ENCODE measurements at regions not wholly inside any gene's neighbourhood (a gene's known extent, or its start where the extent isn't known, plus 50 kb on each side); places are given as distances from the start of the nearest gene placed in this dataset.

DNA sequence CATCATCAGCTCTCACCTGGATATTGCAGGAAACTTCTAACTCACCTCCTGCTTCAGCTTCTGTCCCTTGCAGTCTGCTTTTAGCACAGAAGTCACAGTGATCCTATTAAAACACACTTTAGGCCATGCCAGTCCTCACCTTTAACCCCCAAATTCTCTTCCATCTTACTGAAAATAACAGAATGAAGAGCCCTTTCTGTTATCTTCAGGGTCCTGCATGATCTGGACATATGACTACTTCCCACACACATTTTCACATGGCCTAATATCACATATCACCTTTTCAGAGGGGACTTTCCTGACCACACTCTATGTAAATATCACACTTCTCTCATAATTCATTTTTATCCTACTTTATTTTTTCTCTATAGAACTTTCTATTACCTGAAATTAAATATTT is 550.6 kb upstream of the CLINT1 start:
- Mint-ChIP-seq H3K36me3 (no peaks in the 10 kb centered on the region), H3K9me3 (peaks cover 2% of the 10 kb centered on the region), H3K4me3 (no peak overlapping the region), H3K4me1 (peaks cover 5% of the 10 kb centered on the region), H3K27me3 (no peaks in the 10 kb centered on the region), H3K27ac (no peak overlapping the region)
- ATAC-seq (ENCODE audit: low read depth) (peak; percentile 71), DNase-seq (ENCODE audit: low spot score in 2 of 2) (no peak)

- DNase-seq (ENCODE audit: low spot score in 2 of 2) = no peak
- Mint-ChIP-seq H3K4me3 (no peak overlapping the region), H3K27ac (no peak overlapping the region)
Observed at GRCh38 chr5:158407824-158408195, 548.9 kb upstream of the CLINT1 start.

DNA sequence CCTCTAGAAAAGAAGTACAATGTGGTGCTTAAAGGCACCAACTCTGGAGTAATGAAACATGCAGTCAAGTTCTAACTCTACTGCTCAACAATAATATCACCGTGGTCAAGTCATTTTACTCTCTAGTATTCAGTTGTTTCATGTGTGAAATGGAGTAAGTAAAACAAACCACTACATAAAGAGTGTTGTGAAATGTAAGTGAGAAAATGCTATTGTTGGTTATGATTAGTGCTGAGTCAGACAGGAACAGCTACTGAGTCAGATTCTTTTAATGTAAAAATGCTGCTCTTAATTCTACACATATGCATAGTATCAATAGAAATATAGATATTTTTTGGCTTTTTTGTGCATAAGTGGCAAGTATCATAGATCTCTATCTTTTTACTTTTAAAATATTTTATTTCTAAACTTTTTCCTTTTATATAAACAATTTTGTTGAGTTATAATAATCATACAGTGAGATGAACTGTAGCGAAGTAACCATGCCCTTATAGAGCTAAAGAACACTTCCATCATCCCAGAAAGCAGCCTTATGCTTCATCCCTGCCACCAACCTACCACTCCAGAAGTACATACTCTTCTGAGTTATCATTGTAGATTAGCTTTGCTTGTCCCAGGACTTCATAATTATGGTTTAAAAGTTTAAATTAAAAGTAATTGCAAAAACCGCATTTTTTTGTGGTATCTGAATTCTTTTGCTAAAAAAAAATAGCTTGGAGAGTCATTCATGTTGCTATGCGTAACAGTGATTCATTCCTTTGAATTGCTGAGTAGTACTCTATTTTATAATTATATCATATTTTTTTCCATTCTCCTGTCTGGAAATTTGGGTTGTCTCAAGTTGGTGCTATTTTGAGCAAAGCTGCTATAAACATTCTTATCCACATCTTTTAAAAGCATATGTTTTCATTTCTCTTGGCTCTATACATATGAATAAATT is 548.2 kb upstream of the CLINT1 start:
- Mint-ChIP-seq H3K4me1 (no peaks in the 10 kb centered on the region), H3K27me3 (no peaks in the 10 kb centered on the region), H3K9me3 (peaks cover 2% of the 10 kb centered on the region), H3K27ac (no peak overlapping the region), H3K4me3 (no peak overlapping the region), H3K36me3 (peaks cover 6% of the 10 kb centered on the region)
- DNase-seq (ENCODE audit: low spot score in 2 of 2) (no peak), ATAC-seq (ENCODE audit: low read depth) (no peak)

More at GRCh38 chr5:158407824-158408195, 548.9 kb upstream of the CLINT1 start:
- Mint-ChIP-seq H3K27me3 (no peaks in the 10 kb centered on the region), H3K4me1 (no peaks in the 10 kb centered on the region), H3K9me3 (peaks cover 2% of the 10 kb centered on the region), H3K36me3 (peaks cover 6% of the 10 kb centered on the region)
- no peak for ATAC-seq (ENCODE audit: low read depth)

DNA sequence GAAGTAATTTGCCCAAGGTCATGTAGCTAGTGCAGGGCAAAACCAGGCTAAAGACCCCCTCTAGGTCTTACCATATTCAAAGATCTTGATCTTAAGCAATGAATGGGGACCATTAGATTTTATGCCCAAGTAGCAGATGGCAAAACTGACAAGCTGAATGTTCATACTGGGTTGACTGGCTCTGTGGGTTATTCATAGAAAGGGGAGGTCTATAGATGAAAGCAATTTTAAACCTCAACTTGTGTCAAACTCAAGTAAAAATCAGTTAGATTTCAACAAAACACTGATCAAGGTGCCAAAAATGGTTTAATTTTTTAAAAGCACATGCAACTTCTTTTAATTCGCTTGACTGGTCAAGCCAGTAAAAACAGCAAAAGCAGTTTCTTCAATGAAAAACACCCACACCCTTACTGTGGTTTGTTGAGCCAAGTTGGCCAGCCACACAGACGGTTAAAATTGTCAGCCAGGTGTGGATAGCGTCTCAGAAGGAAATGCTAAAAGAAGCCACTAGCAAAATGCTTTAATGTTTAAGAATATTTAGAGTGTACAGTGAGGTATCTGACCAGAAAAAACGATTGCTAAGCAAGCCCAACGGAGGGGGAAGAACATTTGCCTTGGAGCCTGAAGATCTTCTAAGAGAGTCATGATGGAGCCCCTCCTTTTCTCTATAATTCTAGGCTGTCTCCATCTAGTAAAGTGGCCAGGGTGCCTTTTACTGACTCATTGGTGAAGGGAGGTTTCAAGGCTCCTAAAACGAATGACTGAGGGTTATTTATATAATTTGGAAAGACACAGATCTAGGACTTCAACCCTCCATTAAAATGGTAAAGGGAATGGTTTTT is 539.6 kb upstream of the CLINT1 start:
- no peak for DNase-seq (ENCODE audit: low spot score in 2 of 2)
- peak overlapping the region; percentile 32 for H3K4me3 Mint-ChIP-seq
- H3K9me3 Mint-ChIP-seq = no peaks in the 10 kb centered on the region
- peaks cover 25% of the 10 kb centered on the region for H3K4me1 Mint-ChIP-seq
- peaks cover 6% of the 10 kb centered on the region for H3K36me3 Mint-ChIP-seq
- H3K27me3 Mint-ChIP-seq = no peaks in the 10 kb centered on the region
- peak; percentile 75 for ATAC-seq (ENCODE audit: low read depth)
- H3K27ac Mint-ChIP-seq = no peak overlapping the region

DNA sequence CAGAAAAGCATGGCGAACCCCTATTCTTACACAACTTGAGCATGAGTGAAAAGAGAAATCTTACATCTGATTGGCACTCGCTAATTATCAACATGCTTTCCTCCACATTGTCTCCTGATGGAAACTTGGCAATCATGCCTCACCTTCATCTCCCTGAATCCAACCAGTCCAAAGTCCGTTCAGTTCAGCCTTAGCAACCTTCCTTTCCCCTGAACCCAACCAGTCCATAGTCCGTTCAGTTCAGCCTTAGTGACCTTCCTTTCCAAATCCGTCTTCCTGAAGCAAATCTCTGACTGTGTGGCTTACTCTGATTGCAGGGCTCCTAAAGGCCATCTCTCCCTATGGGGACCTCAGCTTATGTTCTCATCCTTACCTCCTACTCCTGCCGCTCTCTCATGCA is 538.3 kb upstream of the CLINT1 start:
- H3K4me3 Mint-ChIP-seq = no peak overlapping the region
- ATAC-seq (ENCODE audit: low read depth) (no peak), DNase-seq (ENCODE audit: low spot score in 2 of 2) (no peak)
- no peaks in the 10 kb centered on the region for H3K9me3 Mint-ChIP-seq
- no peak overlapping the region for H3K27ac Mint-ChIP-seq
- peaks cover 25% of the 10 kb centered on the region for H3K4me1 Mint-ChIP-seq
- no peaks in the 10 kb centered on the region for H3K27me3 Mint-ChIP-seq
- no peaks in the 10 kb centered on the region for H3K36me3 Mint-ChIP-seq

- Mint-ChIP-seq H3K9me3 (no peaks in the 10 kb centered on the region), H3K27ac (no peak overlapping the region), H3K36me3 (no peaks in the 10 kb centered on the region), H3K4me1 (peaks cover 21% of the 10 kb centered on the region), H3K27me3 (no peaks in the 10 kb centered on the region), H3K4me3 (no peak overlapping the region)
- no peak for DNase-seq (ENCODE audit: low spot score in 2 of 2)
- no peak for ATAC-seq (ENCODE audit: low read depth)
Observed at GRCh38 chr5:158394102-158394501, 535.2 kb upstream of the CLINT1 start.

DNA sequence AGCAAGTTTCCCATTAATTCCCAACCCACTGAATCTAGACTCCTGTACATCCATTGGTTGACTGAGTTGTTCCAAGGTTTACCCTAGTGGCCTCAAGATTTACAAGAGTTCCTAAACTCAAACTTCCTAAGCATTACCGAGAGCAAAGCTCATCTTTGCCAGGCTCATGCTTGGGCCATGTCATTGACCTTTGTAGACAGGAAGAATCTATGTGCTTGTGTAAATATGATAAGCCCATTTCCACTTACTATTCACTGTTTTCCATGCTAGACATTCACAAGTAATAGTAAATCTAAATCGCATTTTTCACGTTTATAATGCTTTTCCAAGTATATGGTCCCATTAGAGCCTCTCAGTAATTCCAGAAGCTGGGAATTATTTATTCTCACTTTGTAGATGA is 534.5 kb upstream of the CLINT1 start:
- no peak overlapping the region for H3K4me3 Mint-ChIP-seq
- H3K27ac Mint-ChIP-seq = no peak overlapping the region
- H3K36me3 Mint-ChIP-seq = no peaks in the 10 kb centered on the region
- no peaks in the 10 kb centered on the region for H3K9me3 Mint-ChIP-seq
- H3K4me1 Mint-ChIP-seq = peaks cover 17% of the 10 kb centered on the region
- DNase-seq (ENCODE audit: low spot score in 2 of 2) (no peak), ATAC-seq (ENCODE audit: low read depth) (no peak)
- H3K27me3 Mint-ChIP-seq = no peaks in the 10 kb centered on the region

GRCh38 chr5:158392753-158393152 is 533.8 kb upstream of the CLINT1 start:
- Mint-ChIP-seq H3K36me3 (no peaks in the 10 kb centered on the region), H3K27me3 (no peaks in the 10 kb centered on the region), H3K4me3 (no peak overlapping the region), H3K4me1 (peaks cover 14% of the 10 kb centered on the region), H3K9me3 (no peaks in the 10 kb centered on the region), H3K27ac (no peak overlapping the region)
- DNase-seq (ENCODE audit: low spot score in 2 of 2) (no peak), ATAC-seq (ENCODE audit: low read depth) (no peak)

- Mint-ChIP-seq H3K9me3 (peaks cover 4% of the 10 kb centered on the region), H3K36me3 (no peaks in the 10 kb centered on the region), H3K4me3 (no peak overlapping the region), H3K27me3 (no peaks in the 10 kb centered on the region), H3K27ac (no peak overlapping the region), H3K4me1 (peaks cover 8% of the 10 kb centered on the region)
- ATAC-seq (ENCODE audit: low read depth) (peak; percentile 43), DNase-seq (ENCODE audit: low spot score in 2 of 2) (no peak)
Observed at GRCh38 chr5:158390577-158390976, 531.6 kb upstream of the CLINT1 start.

GRCh38 chr5:158389786-158390185 is 530.8 kb upstream of the CLINT1 start:
- no peak overlapping the region for H3K4me3 Mint-ChIP-seq
- no peak for ATAC-seq (ENCODE audit: low read depth)
- peaks cover 2% of the 10 kb centered on the region for H3K36me3 Mint-ChIP-seq
- no peak overlapping the region for H3K27ac Mint-ChIP-seq
- no peaks in the 10 kb centered on the region for H3K27me3 Mint-ChIP-seq
- no peak for DNase-seq (ENCODE audit: low spot score in 2 of 2)
- peaks cover 8% of the 10 kb centered on the region for H3K4me1 Mint-ChIP-seq
- H3K9me3 Mint-ChIP-seq = peaks cover 6% of the 10 kb centered on the region

- Mint-ChIP-seq H3K4me1 (peaks cover 8% of the 10 kb centered on the region), H3K27me3 (no peaks in the 10 kb centered on the region), H3K9me3 (peaks cover 10% of the 10 kb centered on the region), H3K27ac (no peak overlapping the region), H3K4me3 (no peak overlapping the region), H3K36me3 (peaks cover 5% of the 10 kb centered on the region)
- DNase-seq (ENCODE audit: low spot score in 2 of 2) = no peak
- ATAC-seq (ENCODE audit: low read depth) = no peak
Observed at GRCh38 chr5:158388021-158388420, 529.1 kb upstream of the CLINT1 start.

DNA sequence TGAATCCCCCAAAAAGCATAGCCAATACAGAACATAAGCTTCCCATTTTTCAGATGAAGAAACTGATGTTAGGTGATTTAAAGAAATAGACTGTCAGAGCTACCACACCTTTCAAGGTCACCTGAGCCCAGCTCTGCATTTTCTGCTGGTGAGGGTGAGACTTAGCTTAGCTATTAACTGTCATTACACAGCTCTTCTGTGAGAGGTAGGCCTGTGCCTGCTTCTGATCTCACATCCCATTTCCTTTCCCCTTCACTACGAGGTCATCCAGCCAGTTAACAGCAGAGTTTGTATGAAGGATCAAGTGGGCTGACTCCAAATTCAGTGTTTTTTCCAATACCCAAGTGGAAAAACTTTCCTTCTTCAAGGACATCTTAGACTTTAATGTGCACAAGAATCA is 528.6 kb upstream of the CLINT1 start:
- no peak overlapping the region for H3K27ac Mint-ChIP-seq
- H3K27me3 Mint-ChIP-seq = no peaks in the 10 kb centered on the region
- peaks cover 10% of the 10 kb centered on the region for H3K9me3 Mint-ChIP-seq
- H3K36me3 Mint-ChIP-seq = peaks cover 5% of the 10 kb centered on the region
- H3K4me3 Mint-ChIP-seq = no peak overlapping the region
- no peak for DNase-seq (ENCODE audit: low spot score in 2 of 2)
- H3K4me1 Mint-ChIP-seq = peaks cover 8% of the 10 kb centered on the region
- no peak for ATAC-seq (ENCODE audit: low read depth)

GRCh38 chr5:158385982-158386381 is 527.0 kb upstream of the CLINT1 start:
- H3K4me3 Mint-ChIP-seq = no peak overlapping the region
- ATAC-seq (ENCODE audit: low read depth) = no peak
- H3K4me1 Mint-ChIP-seq = peaks cover 8% of the 10 kb centered on the region
- H3K36me3 Mint-ChIP-seq = peaks cover 5% of the 10 kb centered on the region
- no peak for DNase-seq (ENCODE audit: low spot score in 2 of 2)
- no peak overlapping the region for H3K27ac Mint-ChIP-seq
- H3K9me3 Mint-ChIP-seq = peaks cover 10% of the 10 kb centered on the region
- no peaks in the 10 kb centered on the region for H3K27me3 Mint-ChIP-seq
